NCI-H82 (cell line): ENCODE measurements at regions not wholly inside any gene's neighbourhood (a gene's known extent, or its start where the extent isn't known, plus 50 kb on each side); places are given as distances from the start of the nearest gene placed in this dataset.

Experiments used
- DNase-seq: peaks from one replicate; lab custom pipeline; 2025; lab: John Stamatoyannopoulos, UW

GRCh38 chr11:34564406-34564805 lies 50.8 kb upstream of the ELF5 start:
- no peak for DNase-seq

GRCh38 chr11:34564807-34565241 lies 51.2 kb upstream of the ELF5 start:
- DNase-seq, result no peak

- DNase-seq, result peak; percentile 89
Observed at GRCh38 chr11:34565417-34566207, 52.0 kb upstream of the ELF5 start.

- DNase-seq, result peak; percentile 56
Observed at GRCh38 chr11:34566208-34566551, 52.6 kb upstream of the ELF5 start.

GRCh38 chr11:34566736-34567135 lies 53.1 kb upstream of the ELF5 start:
- DNase-seq, result no peak

GRCh38 chr11:34567733-34568132 lies 53.2 kb upstream of the EHF start:
- no peak for DNase-seq

GRCh38 chr11:34570584-34570983 lies 50.3 kb upstream of the EHF start:
- no peak for DNase-seq
